GM18867 (cell line): ENCODE measurements at regions not wholly inside any gene's neighbourhood (a gene's known extent, or its start where the extent isn't known, plus 50 kb on each side); places are given as distances from the start of the nearest gene placed in this dataset.
"Not testable (repeated sequence)": the region's sequence is repeated elsewhere in the genome, so short reads cannot be mapped to it uniquely, and the experiment has no call there.

ENCODE experiments used
- ATAC-seq: cut with Tn5 transposase; IDR thresholded peaks from one replicate; pipeline ENCODE4 v1.9.1; 2021; ENCODE audit warnings: mild to moderate bottlenecking, moderate library complexity; ENCODE audit not compliant: unreplicated experiment

GRCh38 chr14:106062502-106063272, 536.3 kb downstream of the TMEM121 start:
- ATAC-seq: no peak

DNA sequence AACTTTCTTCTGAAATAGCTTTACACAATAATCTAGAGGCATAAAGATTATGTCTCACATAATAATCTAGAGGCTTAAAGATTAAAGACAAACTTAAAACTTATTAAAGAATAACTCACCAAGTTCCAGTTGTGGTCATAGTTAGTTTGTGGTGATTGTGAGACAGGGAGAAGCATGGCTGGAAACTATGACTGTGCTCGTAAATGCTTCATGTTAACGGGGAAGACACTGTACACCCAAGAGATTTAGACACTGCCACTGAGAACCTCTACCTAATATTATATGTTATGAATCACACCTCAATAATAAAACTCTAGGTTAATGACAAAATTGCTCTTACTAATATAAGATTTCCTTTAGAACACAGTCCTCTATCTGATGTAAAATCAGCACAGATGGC, 541.6 kb downstream of the TMEM121 start:
- ATAC-seq: no peak

DNA sequence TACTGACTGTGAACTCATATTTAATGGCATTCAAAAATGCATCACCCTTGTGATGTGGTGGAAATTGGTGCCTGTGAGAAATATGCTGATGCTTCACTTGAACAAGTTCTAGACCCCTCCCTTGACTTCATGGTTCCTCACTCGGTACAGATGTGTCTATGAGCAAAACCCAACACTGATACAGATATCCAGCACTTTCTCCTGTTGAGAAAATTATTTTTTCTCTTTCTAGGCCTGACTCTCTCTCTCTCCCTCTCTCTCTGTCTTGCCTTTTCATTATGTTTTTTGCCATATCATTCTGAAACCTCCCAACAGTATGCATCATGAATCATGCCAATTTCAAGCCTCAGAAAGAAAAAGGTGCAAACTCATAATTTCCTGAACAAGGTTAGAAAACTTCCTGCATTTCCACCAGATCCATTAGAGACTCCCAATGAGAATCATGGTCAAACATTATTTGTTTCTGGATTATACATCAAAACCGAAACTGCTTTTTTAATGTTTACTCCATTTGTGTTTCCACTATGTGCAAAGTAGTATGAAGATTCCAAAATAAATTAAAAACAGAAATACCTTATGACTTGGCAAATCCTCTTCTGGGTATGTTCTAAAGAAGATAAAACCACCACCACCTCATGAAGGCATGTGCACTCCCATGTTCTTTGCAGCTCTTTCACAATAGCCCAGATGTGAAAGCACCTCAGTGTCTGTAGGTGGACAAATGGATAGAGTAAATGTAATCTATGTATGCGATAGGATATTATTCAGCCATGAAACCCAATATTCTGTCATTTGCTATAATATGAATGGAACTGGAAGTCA, 543.6 kb downstream of the TMEM121 start:
- no peak for ATAC-seq

GRCh38 chr14:106080922-106081321, 554.5 kb downstream of the TMEM121 start:
- no peak for ATAC-seq

GRCh38 chr14:106081721-106082120, 555.3 kb downstream of the TMEM121 start:
- not testable (repeated sequence) for ATAC-seq

GRCh38 chr14:106083082-106083481, 556.7 kb downstream of the TMEM121 start:
- no peak for ATAC-seq

GRCh38 chr14:106087837-106088236, 561.5 kb downstream of the TMEM121 start:
- no peak for ATAC-seq

DNA sequence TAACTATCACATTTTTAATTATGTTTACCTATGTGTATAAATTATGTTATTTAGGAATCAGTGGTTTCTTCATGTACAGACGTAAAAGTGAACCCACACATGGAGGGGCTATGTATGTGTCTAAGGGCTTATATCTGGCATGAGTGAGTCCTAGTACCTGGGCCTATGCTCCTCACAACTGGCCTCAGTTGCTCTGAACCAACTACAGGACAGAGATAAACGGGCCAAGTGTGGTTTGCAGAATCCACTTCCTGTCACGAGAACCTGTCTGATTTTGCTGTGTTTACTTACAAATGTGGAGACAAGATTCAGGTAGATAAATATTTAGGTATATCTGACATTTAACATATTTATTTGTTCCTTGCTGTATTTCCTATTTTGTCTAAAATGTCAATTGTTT, 562.5 kb downstream of the TMEM121 start:
- not testable (repeated sequence) for ATAC-seq

DNA sequence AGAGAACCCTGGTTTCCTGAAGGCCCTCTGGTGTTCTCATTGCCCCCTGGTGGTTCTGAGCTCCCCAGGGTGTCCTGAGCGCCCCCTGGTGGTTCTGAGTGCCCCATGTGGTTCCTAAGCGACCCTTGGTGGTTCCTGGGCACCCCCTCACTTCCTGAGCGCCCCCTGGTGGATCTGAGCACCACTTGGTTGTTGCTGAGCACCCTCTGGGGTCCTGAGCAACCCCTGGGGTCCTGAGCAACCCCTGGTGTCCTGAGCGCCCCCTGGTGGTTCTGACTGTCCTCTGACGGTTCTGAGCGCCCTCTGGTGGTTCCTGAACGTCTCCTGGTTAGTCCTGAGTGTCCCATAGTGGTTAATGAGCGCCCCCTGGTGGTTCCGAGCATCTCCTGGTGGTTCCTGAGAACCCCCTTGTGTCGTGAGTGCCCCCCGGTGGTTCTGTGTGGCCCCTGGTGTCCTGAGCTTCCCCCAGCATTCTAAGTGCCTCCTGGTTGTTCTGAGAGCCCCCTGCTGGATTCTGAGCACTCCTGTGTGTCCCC, 568.3 kb downstream of the TMEM121 start:
- no peak for ATAC-seq

GRCh38 chr14:106107703-106108102, 581.3 kb downstream of the TMEM121 start:
- no peak for ATAC-seq

DNA sequence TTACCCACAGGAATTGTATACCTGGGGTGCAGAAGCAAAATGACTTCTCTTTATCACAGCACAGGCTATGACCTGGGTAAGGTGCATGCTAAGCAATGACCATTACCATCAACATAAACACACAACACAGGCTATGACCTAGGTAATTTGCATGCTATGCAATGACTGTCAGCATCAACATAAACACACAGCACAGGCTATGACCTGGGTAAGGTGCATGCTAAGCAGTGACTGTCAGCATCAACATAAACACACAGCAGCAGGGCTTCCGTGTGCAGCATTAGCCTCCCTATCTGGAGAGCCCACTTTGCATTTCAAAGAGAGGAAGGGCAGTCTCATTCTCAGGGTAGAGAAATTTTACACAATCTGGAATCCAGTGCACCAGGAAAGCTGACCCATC, 583.0 kb downstream of the TMEM121 start:
- no peak for ATAC-seq

DNA sequence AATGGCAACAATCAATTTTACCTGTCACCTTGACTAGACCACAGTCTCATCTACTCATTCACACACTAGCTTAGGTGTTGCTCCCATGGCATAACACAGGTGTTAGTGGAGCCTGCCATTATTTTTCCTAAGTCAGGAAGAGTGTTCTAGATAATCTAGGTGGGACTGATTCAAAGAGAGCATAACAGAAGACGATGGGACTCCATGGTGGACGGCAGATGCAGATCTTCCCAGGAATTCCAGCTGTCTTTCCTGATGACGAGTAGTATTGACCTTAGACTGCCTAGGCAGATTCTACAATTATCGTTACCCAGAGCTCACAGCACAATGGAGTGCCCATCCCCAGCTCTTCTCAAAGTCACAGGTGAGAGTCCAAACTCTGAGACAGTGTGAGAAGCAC, 589.0 kb downstream of the TMEM121 start:
- ATAC-seq: no peak

- not testable (repeated sequence) for ATAC-seq
These were observed 590.1 kb downstream of the TMEM121 start for GRCh38 chr14:106116339-106116930.

GRCh38 chr14:106120101-106120500, 593.7 kb downstream of the TMEM121 start:
- no peak for ATAC-seq

- ATAC-seq: no peak
These were observed 602.9 kb downstream of the TMEM121 start for GRCh38 chr14:106129274-106129673.

- ATAC-seq: not testable (repeated sequence)
These were observed 603.7 kb downstream of the TMEM121 start for GRCh38 chr14:106129904-106130661.

DNA sequence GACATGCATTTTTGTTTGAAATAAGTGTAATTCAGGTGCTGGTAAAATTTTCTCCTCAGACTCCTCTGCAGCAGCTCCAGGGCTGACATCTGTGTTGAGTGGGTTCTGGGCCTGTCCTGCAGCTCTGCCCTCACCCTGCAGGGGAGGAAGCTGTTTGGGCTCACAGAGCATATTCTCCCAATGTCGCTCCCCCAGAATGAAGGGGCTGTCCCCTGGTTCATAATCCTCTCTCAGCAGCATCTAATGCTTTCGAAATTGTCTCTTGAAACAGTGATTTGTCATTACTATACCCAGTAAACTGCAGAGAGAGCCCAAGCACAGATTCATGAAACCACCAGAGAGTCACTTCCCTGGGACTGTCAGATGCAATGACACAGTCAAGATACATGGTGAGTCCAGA, 606.7 kb downstream of the TMEM121 start:
- ATAC-seq: not testable (repeated sequence)

DNA sequence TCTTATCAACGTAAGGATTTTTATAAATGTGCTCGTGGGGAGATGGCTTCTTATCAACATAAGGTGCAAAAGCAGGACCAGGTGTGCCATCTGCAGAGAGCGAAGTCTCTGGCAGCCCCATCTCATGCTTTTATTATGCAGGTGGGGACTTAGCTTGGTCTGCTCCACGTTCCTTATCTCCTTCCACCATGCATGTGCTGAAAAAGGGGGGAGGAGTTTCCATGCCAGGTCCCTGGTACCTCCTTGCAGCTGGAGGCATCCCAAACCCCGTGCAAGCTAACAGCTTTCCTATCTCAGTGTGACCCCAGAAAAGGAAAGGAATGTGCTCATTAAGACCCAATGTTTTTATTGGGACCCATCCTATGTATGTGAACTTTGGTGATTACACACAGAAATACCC, 608.5 kb downstream of the TMEM121 start:
- no peak for ATAC-seq

DNA sequence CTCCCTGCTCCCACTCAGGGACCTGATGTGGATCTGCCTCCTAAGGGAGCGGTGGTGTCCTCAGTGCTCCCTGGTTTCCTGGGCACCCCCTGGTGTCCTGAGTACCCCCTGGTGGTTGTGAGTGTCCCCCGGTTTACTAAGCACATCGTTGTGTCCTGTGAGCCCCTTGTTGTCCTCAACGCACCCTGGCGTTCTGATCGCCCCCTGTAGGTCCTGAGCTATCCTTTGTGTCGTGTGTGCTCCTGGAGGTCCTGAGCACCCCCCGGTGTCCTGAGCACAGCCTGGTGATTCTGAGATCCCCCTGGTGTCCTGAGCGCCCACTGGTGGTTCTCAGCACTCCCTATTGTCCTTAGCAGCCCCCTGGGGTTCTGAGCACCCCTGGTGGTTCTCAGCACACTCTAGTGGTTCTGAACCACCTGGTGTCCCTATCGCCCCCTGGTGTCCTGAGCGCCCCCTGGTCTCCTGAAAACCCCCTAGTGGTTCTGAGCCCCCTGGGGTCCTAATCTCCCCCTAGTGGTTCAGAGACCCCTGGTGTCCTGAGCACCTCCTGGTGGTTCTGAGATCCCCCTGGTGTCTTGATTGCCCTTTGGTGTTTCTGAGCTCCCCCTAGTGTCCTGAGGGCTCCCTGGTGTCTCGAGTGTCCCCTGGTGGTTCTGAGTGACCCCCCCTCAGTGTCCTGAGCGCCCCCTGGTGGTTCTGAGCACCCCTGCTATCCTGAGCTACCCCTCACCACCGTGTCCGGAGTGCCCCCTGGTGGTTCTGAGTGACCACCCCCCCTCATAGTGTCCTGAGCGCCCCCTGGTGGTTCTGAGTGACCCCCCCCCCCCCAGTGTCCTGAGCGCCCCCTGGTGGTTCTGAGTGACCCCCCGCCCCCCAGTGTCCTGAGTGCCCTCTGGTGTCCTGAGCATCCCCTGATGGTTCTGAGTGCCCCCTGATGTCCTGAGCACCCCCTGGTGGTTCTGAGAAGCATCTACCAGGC, 615.1 kb downstream of the TMEM121 start:
- ATAC-seq: no peak

DNA sequence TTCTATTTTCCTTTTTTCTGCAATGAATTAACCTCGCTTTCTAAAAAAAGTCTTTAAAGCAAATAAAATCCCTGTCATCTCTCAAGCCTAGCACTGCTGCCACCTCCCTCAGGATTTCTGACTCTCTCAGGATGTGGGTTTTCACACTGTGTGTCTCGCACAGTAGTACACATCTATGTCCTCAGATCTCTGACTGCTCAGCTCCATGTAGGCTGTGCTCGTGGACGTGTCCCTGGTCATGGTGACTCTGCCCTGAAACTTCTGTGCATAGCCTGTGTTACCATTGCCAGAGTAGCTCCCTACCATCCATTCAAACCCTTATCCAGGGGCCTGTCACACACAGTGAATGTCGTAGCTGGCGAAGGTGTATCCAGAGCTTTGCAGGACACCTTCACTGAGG, 619.3 kb downstream of the TMEM121 start:
- ATAC-seq: not testable (repeated sequence)
